NCI-H748 (cell line): ENCODE measurements at regions not wholly inside any gene's neighbourhood (a gene's known extent, or its start where the extent isn't known, plus 50 kb on each side); places are given as distances from the start of the nearest gene placed in this dataset.

Experiments used
- DNase-seq: peaks from one replicate; lab custom pipeline; 2025; ENCODE audit not compliant: unreplicated experiment; lab: John Stamatoyannopoulos, UW

DNA sequence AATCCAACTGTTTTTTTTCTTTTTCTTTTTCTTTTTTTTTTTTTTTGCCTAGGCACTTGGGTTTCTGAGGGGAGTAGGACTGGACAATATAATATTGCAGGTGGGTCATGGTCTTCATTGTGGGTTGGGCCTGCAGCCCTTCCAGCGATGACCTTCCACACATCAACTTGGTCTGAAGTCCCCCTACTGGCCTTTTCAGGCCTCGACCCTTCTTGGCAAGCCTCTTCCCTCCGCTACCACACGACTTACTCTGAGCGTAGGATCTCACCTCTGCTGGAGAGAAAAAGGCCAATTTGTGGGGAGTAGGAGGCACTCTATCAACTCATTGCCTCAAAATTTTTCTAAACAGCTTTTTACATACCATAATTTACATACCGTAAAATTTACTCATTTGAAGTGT lies 51.1 kb upstream of the GRIK3 start:
- peak; percentile 8 for DNase-seq

- no peak for DNase-seq
Observed at GRCh38 chr1:37089750-37090149, 55.4 kb upstream of the GRIK3 start.

DNA sequence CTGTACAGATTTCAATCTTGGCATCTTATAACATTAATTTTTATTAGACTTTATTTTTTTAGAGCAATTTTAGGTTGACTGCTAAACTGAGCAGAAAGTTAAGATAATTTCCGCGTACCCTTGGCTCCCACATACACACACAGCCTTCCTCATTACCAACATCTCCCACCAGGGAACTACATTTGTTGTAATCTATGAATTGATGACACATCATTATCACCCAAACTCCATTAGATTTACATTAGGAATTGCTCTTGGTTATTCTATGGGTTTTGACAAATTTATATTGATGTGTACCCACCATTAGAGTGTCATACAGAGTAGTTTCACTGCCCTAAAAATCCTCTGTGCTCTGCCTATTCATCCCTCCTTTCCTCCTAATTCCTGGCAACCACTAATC lies 56.4 kb upstream of the GRIK3 start:
- DNase-seq, result no peak

GRCh38 chr1:37092937-37093336 lies 58.6 kb upstream of the GRIK3 start:
- DNase-seq, result no peak

- peak; percentile 28 for DNase-seq
Observed at GRCh38 chr1:37094302-37094701, 60.0 kb upstream of the GRIK3 start.

- peak; percentile 40 for DNase-seq
Observed at GRCh38 chr1:37096523-37096922, 62.2 kb upstream of the GRIK3 start.

DNA sequence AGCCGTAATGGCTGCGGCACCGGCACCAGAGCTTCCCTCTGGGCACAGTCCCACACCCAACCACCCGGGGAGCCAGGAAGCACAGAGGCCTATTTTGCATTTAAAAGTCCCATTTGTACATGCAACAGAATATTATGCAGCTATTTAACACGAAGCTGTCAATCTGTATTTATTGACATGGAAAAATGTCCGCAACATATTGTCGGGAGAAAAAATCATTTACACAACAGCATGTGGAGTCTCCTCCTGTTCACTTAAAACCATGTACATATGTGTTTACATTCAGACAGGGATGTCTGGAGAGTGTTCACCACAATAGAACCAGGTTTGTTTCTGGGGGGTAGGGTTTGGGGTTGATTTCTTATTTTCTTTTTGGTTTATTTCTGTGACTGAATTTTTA lies 63.4 kb upstream of the GRIK3 start:
- no peak for DNase-seq

- DNase-seq, result no peak
Observed at GRCh38 chr1:37098237-37098636, 63.9 kb upstream of the GRIK3 start.

DNA sequence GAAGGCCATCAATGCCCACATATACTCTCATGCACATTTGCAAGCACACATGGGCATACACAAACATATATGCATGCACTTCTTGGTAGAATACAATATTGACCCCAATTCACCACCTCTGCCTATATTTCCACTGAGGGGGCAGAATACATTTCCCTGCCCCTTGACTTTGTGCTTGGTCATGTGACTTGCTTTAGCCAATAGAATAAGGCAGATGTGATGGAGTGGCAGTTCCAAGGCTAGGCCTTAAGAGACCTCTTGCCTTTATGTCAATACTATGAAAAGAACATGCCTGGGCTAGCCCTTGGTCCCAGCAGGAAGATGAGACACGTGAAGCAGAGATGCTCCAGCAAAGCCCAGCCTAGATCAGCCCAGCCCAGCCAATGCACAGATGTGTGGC lies 66.0 kb upstream of the GRIK3 start:
- peak; percentile 12 for DNase-seq

DNA sequence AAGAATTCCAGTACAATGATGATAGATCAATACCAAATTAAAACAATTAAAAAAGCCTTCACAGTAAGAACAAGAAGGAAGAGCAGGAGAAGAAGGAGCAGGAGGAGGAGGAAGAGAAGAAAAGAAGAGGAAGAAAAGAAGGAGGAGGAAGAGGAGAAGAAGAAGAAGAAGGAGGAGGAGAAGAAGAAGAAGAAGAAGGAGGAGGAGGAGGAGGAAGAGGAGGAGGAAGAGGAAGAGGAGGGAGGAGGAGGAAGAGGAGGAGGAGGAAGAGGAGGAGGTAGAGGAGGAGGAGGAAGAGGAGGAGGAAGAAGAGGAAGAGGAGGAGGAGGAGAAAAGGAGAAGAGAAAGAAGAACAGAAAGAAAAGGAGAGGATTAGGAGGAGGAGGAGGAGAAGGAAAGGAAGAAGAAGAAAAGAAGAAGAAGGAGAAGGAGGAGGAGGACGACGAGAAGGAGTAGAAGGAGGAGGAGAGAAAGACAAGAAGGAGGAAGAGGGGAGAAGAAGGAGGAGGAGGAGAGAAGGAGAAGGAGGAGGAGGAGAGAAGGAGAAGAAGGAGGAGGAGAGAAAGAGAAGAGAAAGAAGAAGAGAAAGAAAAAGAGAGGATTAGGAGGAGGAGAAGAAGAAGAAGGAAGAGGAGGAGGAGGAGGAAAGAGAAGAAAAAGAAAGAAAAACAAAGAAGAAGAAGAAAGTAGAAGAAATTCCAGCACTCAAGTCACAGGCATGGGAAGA lies 68.5 kb upstream of the GRIK3 start:
- DNase-seq, result no peak

GRCh38 chr1:37105911-37106310 lies 71.6 kb upstream of the GRIK3 start:
- no peak for DNase-seq

GRCh38 chr1:37107153-37107907 lies 73.0 kb upstream of the GRIK3 start:
- DNase-seq, result no peak

DNA sequence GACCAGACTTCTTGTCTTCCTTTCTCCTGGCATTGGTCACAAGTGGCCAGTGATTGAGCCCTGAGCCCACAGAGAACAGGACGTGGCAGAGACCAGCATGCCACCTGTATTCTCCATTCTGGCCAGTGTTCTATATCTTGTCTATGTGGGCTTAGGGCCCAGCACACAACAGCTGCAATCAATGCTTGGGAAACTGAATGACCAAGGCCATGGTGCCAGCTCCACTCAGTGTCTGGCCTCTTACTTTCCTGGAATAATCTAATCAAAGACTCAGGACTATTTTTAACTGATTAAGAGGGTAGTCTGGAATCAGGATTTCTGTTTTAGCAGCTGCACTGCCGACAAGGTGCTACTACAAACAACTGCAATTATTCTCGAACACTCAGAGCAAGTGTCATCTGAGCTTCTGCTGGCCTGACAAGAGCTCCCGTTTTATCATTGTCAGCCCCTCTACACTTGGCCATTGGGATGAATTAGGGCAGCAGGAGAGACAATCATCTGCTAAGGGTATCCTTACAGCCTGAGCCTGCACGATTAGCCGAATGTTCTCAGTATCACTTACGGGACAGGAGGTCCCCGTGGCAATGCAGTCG lies 74.4 kb upstream of the GRIK3 start:
- no peak for DNase-seq

- no peak for DNase-seq
Observed at GRCh38 chr1:37112430-37112829, 78.1 kb upstream of the GRIK3 start.

- no peak for DNase-seq
Observed at GRCh38 chr1:37113285-37113997, 79.1 kb upstream of the GRIK3 start.

DNA sequence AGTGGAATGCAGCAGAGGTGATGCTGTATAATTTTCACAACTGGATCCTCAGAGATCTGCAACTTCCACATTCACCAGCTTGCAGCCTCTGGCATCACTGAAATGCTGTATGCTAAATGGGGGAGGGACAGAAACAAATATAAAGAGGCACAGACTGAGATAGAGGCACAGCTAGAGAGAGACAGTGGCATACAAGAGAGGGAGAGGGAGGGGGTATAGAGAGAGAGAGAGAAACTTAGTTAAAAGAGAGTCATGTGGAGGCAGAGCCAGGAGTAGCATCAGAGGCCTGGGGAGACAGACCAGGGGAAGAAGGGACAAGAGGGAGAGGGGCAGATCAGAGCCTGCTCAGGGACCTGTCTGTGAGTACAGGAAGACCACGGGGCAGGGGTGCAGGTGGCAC lies 84.5 kb upstream of the GRIK3 start:
- no peak for DNase-seq

GRCh38 chr1:37120279-37120678 lies 86.0 kb upstream of the GRIK3 start:
- no peak for DNase-seq

GRCh38 chr1:37123276-37124115 lies 89.2 kb upstream of the GRIK3 start:
- no peak for DNase-seq

GRCh38 chr1:37124501-37124900 lies 90.2 kb upstream of the GRIK3 start:
- DNase-seq, result no peak

- DNase-seq, result no peak
Observed at GRCh38 chr1:37125295-37125694, 91.0 kb upstream of the GRIK3 start.

- no peak for DNase-seq
Observed at GRCh38 chr1:37127254-37127748, 93.0 kb upstream of the GRIK3 start.
